SK-N-SH (cell line): ENCODE measurements at regions not wholly inside any gene's neighbourhood (a gene's known extent, or its start where the extent isn't known, plus 50 kb on each side); places are given as distances from the start of the nearest gene placed in this dataset.

Experiments used
- CTCF ChIA-PET: fragments of 300-600, 350-600 bp; formaldehyde crosslinking; extraction: SDS; loops from one replicate; lab custom pipeline; 2021; lab: Yijun Ruan, JAX
- POLR2A ChIA-PET: fragments of 350-600 bp; sonication (Branson Sonifier 250); formaldehyde crosslinking; extraction: SDS; loops from one replicate; lab custom pipeline; 2020; ENCODE audit warnings: antibody characterized with exemption, inconsistent platforms; lab: Yijun Ruan, JAX
- DNase-seq: peaks from one replicate; pipeline ENCODE4 v3.0.0; 2012
- H2AFZ ChIP-seq: fragments of 200-600 bp; sonication (generic); 2 replicates; pipeline ENCODE4 v1.8.1; 2016; ENCODE audit warnings: antibody characterized with exemption, mild to moderate bottlenecking, low read depth
- H3F3A ChIP-seq: fragments of 200-600 bp; sonication (generic); replicated peaks from 2 replicates; pipeline ENCODE3; 2016; ENCODE audit warnings: antibody characterized with exemption, mild to moderate bottlenecking; ENCODE audit not compliant: insufficient read depth
- H3K27ac ChIP-seq, 2 experiments: fragments of 200-500 bp in 1 of 2; fragments of 200-600 bp in 1 of 2; sonication (Bioruptor generic) in 1 of 2; sonication (generic), shearing (Covaris generic) in 1 of 2; 2 replicates each; pipeline versions ENCODE4 v1.5.1 to v1.6.1; 2014 to 2016; ENCODE audit warnings: low read depth in 2 of 2, inconsistent platforms in 1 of 2, low read length in 1 of 2, mild to moderate bottlenecking in 1 of 2, mixed read lengths in 1 of 2
- H3K27me3 ChIP-seq: fragments of 200-600 bp; sonication (generic), shearing (Covaris generic); 2 replicates; pipeline ENCODE4 v1.6.1; 2016; ENCODE audit warnings: mixed run types; ENCODE audit not compliant: insufficient read depth
- H3K36me3 ChIP-seq, 2 experiments: fragments of 200-500 bp in 1 of 2; fragments of 200-600 bp in 1 of 2; sonication (Bioruptor generic) in 1 of 2; sonication (generic) in 1 of 2; replicated peaks in 1 of 2; 2 replicates each; pipeline versions ENCODE3 to v1.5.1; 2014 to 2016; ENCODE audit warnings: low read length in 1 of 2, mild to moderate bottlenecking in 1 of 2; ENCODE audit not compliant: insufficient read depth in 2 of 2, control insufficient read depth in 1 of 2
- H3K4me1 ChIP-seq, 2 experiments: fragments of 200-500 bp in 1 of 2; fragments of 200-600 bp in 1 of 2; sonication (Bioruptor generic) in 1 of 2; sonication (generic), shearing (Covaris generic) in 1 of 2; 2 replicates each; pipeline versions ENCODE4 v1.5.1 to v1.6.1; 2014 to 2016; ENCODE audit warnings: low read depth in 1 of 2, low read length in 1 of 2, mixed run types in 1 of 2; ENCODE audit not compliant: insufficient read depth in 2 of 2, control insufficient read depth in 1 of 2
- H3K4me2 ChIP-seq: fragments of 200-600 bp; sonication (generic), shearing (Covaris generic); 2 replicates; pipeline ENCODE4 v1.6.1; 2017; ENCODE audit warnings: mixed run types
- H3K4me3 ChIP-seq, 2 experiments: fragments of 200-500 bp in 1 of 2; fragments of 200-600 bp in 1 of 2; sonication (Bioruptor generic) in 1 of 2; sonication (generic), shearing (Covaris generic) in 1 of 2; 2 replicates each; pipeline versions ENCODE4 v1.5.1 to v1.8.1; 2014 to 2016; ENCODE audit warnings: low read depth in 2 of 2, inconsistent platforms in 1 of 2, low read length in 1 of 2, mild to moderate bottlenecking in 1 of 2, mixed read lengths in 1 of 2, moderate library complexity in 1 of 2
- H3K79me2 ChIP-seq: fragments of 200-600 bp; sonication (generic); 2 replicates; pipeline ENCODE4 v1.8.1; 2017; ENCODE audit warnings: mild to moderate bottlenecking; ENCODE audit not compliant: insufficient read depth
- H3K9ac ChIP-seq: fragments of 200-600 bp; sonication (generic); 2 replicates; pipeline ENCODE4 v1.6.1; 2017; ENCODE audit warnings: mixed run types
- H3K9me2 ChIP-seq: fragments of 200-600 bp; sonication (generic); 2 replicates; pipeline ENCODE4 v1.6.1; 2017; ENCODE audit warnings: mixed run types
- H3K9me3 ChIP-seq: fragments of 200-600 bp; sonication (generic); 2 replicates; pipeline ENCODE4 v1.6.1; 2017; ENCODE audit warnings: mixed run types, mild to moderate bottlenecking, moderate library complexity
- H4K20me1 ChIP-seq: fragments of 200-600 bp; sonication (generic); 2 replicates; pipeline ENCODE4 v1.6.1; 2017; ENCODE audit warnings: mild to moderate bottlenecking, mixed run types; ENCODE audit not compliant: insufficient read depth
- ELF1 ChIP-seq: IDR thresholded peaks from 2 replicates; pipeline ENCODE4 v1.4.0; 2012
- FOXJ3 ChIP-seq: sonication (generic); formaldehyde crosslinking; IDR thresholded peaks from 2 replicates; pipeline ENCODE4 v1.5.1; 2020; ENCODE audit warnings: mild to moderate bottlenecking, missing genetic modification reagents
- GATA2 ChIP-seq: sonication (generic); formaldehyde crosslinking; IDR thresholded peaks from 2 replicates; pipeline ENCODE4 v1.5.0; 2020; ENCODE audit warnings: mild to moderate bottlenecking, missing genetic modification reagents
- MEF2A ChIP-seq: IDR thresholded peaks from 2 replicates; pipeline ENCODE4 v1.4.0; 2012; ENCODE audit warnings: low read depth, borderline replicate concordance
- PBX3 ChIP-seq: IDR thresholded peaks from 2 replicates; pipeline ENCODE4; 2012
- RAD21 ChIP-seq: IDR thresholded peaks from 2 replicates; pipeline ENCODE4 v1.6.1; 2012; ENCODE audit warnings: mild to moderate bottlenecking, low read length
- SMC3 ChIP-seq: IDR thresholded peaks from 2 replicates; pipeline ENCODE4 v1.6.1; 2012; ENCODE audit warnings: low read depth, low read length, improper control_type of control experiment
- TEAD4 ChIP-seq: IDR thresholded peaks from 2 replicates; pipeline ENCODE4 v1.4.0; 2012; ENCODE audit warnings: mild to moderate bottlenecking, borderline replicate concordance; ENCODE audit not compliant: insufficient read depth
- ZBTB33 ChIP-seq: IDR thresholded peaks from 2 replicates; pipeline ENCODE4 v1.4.0; 2012; ENCODE audit warnings: low read depth, borderline replicate concordance
- WGBS: methylation state at CpG from one replicate; pipeline ENCODE4 v1.1.6; 2017; ENCODE audit warnings: low lambda C conversion rate; 5-methylcytosine and 5-hydroxymethylcytosine counted together
- TF ChIP-seq, protein P1 (sequence below): IDR thresholded peaks from 2 replicates; pipeline ENCODE4 v1.4.0; 2012; ENCODE audit warnings: low read depth
- TF ChIP-seq, protein P2 (sequence below): IDR thresholded peaks from 2 replicates; pipeline ENCODE4 v1.4.0; 2012; ENCODE audit warnings: low read depth, borderline replicate concordance

DNA sequence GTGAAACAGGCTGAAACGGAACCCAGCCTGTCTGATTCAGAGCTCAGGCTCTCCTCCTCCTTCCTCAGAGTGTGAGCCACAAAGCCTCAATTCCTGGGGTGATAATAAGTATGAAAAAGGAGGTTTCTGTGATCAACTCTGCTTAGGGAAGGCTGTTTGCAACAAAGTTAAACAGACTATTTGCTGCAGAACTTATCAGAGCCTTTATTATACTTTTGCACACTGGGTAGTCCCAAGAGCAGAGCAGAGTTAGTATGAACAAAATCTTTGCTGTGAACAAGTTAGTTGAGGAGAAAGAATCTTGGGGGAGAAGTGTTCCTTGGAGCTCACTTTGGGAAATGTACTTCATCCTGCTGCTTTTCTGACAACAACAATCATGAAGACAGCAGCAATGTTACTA lies 67.4 kb downstream of the MRM1 start:
- Histone ChIP-seq H3K4me1 (no peaks in the 10 kb centered on the region; a peak in 1 of 4 replicates), H3K27me3 (no peaks in the 10 kb centered on the region; the same call in 1 of the 2 replicates), H2AFZ (no peak overlapping the region), H3K4me2 (no peak overlapping the region), H3K27ac (no peak overlapping the region), H3K4me3 (no peak overlapping the region), H3F3A (no peaks in the 10 kb centered on the region), H3K9me2 (no peaks in the 10 kb centered on the region), H4K20me1 (no peaks in the 10 kb centered on the region), H3K9me3 (no peaks in the 10 kb centered on the region), H3K79me2 (no peaks in the 10 kb centered on the region), H3K36me3 (no peaks in the 10 kb centered on the region), H3K9ac (no peak overlapping the region)
- WGBS: 63% methylated on average over 1 of the region's 1 CpG
- TF ChIP-seq TEAD4: no peak
- CTCF ChIA-PET: no interaction called here
- POLR2A ChIA-PET: no interaction called here
- no peak for DNase-seq

- H3K9ac ChIP-seq: no peak overlapping the region
- no peak overlapping the region for H3K27ac ChIP-seq
- POLR2A ChIA-PET: no interaction called here
- no peaks in the 10 kb centered on the region for H4K20me1 ChIP-seq
- no peaks in the 10 kb centered on the region; a peak in 1 of 4 replicates for H3K4me1 ChIP-seq
- no peaks in the 10 kb centered on the region for H3K36me3 ChIP-seq
- H3K9me2 ChIP-seq: no peaks in the 10 kb centered on the region
- DNase-seq: no peak
- no peaks in the 10 kb centered on the region for H3K9me3 ChIP-seq
- CTCF ChIA-PET: interaction anchor here (0.9 to 2.3 kb wide), 2 partner anchors 13 to 42 kb away, joined by 3 to 6 read pairs; no protein-coding TSS in a partner anchor
- H3F3A ChIP-seq: no peaks in the 10 kb centered on the region
- no peak overlapping the region for H3K4me3 ChIP-seq
- no peaks in the 10 kb centered on the region; the same call in 1 of the 2 replicates for H3K27me3 ChIP-seq
- TF ChIP-seq SMC3 (no peak), ZBTB33 (no peak), PBX3 (no peak), GATA2 (CRISPR knock-in tag) (no peak), MEF2A (no peak), FOXJ3 (CRISPR knock-in tag) (no peak), ELF1 (no peak), RAD21 (no peak)
- TF ChIP-seq, protein P1, sequence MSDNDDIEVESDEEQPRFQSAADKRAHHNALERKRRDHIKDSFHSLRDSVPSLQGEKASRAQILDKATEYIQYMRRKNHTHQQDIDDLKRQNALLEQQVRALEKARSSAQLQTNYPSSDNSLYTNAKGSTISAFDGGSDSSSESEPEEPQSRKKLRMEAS: no peak
- TF ChIP-seq, protein P2, sequence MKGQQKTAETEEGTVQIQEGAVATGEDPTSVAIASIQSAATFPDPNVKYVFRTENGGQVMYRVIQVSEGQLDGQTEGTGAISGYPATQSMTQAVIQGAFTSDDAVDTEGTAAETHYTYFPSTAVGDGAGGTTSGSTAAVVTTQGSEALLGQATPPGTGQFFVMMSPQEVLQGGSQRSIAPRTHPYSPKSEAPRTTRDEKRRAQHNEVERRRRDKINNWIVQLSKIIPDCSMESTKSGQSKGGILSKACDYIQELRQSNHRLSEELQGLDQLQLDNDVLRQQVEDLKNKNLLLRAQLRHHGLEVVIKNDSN: no peak
- 39% methylated on average over 3 of the region's 3 CpGs for WGBS
- H2AFZ ChIP-seq: no peak overlapping the region
- H3K4me2 ChIP-seq: no peak overlapping the region
- H3K79me2 ChIP-seq: no peaks in the 10 kb centered on the region
Observed at GRCh38 chr17:36671144-36671543, 69.8 kb downstream of the MRM1 start.
